K562 (cell line): ENCODE measurements at regions not wholly inside any gene's neighbourhood (a gene's known extent, or its start where the extent isn't known, plus 50 kb on each side); places are given as distances from the start of the nearest gene placed in this dataset.

ENCODE experiments used
- ATAC-seq: fragments of 200-7000 bp; cut with Tn5 transposase; 3 replicates; pipeline ENCODE4 v1.9.1; 2020; ENCODE audit warnings: moderate library complexity
- BruUV-seq: library from RNA; stranded (reverse); fragments of 400-500 nt; replicated peaks from 2 replicates; lab custom pipeline; 2021; lab: Mats Ljungman, UMichigan
- CTCF ChIA-PET: fragments of 300-600 bp; formaldehyde crosslinking; extraction: SDS; loops from one replicate; lab custom pipeline; 2021; ENCODE audit warnings: low intra/inter-chr PET ratio; lab: Yijun Ruan, JAX
- POLR2A ChIA-PET: fragments of 300-600, 350-650 bp; sonication (Branson Sonifier 250); formaldehyde crosslinking; extraction: SDS; loops from one replicate; lab custom pipeline; 2021; ENCODE audit warnings: antibody characterized with exemption, inconsistent platforms; lab: Yijun Ruan, JAX
- DNase-seq, 4 experiments: peaks; one replicate each; pipeline versions ENCODE4 v3.0.0 to v3.0.0-alpha.2; 2011 to 2018; ENCODE audit warnings: low spot score in 3 of 4, mixed read lengths in 3 of 4; ENCODE audit errors: extremely low read depth in 1 of 4
- FAIRE-seq: peaks from 2 replicates; lab custom pipeline; 2011; peaks lifted over from hg19 to GRCh38; lab: Jason Lieb, UNC
- H2AFZ ChIP-seq: 2 replicates; pipeline ENCODE4 v1.6.0; 2011; ENCODE audit warnings: low read depth, low read length, control low read depth, inconsistent platforms
- H3K27ac ChIP-seq: fragments of 200-600 bp; 3 replicates; pipeline ENCODE4 v1.8.0; 2011; ENCODE audit warnings: low read depth, mild to moderate bottlenecking, control low read depth, inconsistent platforms, low read length, moderate library complexity, mixed read lengths; ENCODE audit errors: extremely low read depth
- H3K27me3 ChIP-seq, 2 experiments: fragments of 300-600 bp in 1 of 2; 2 replicates in 1 of 2; 3 replicates in 1 of 2; pipeline versions ENCODE4 v1.6.0 to v1.8.0; 2011; ENCODE audit warnings: inconsistent platforms in 2 of 2, low read length in 2 of 2, mild to moderate bottlenecking in 1 of 2, mixed read lengths in 1 of 2, moderate library complexity in 1 of 2; ENCODE audit not compliant: control insufficient read depth in 2 of 2, insufficient read depth in 2 of 2
- H3K36me3 ChIP-seq: fragments of 300-600 bp; 3 replicates; pipeline ENCODE4 v1.8.0; 2011; ENCODE audit warnings: mild to moderate bottlenecking, low read length, inconsistent platforms; ENCODE audit not compliant: control insufficient read depth, insufficient read depth
- H3K4me1 ChIP-seq, 2 experiments: fragments of 200-600 bp in 1 of 2; replicated peaks in 1 of 2; 2 replicates in 1 of 2; 3 replicates in 1 of 2; pipeline versions ENCODE4 v1.5.1 to v1.8.0; 2011; ENCODE audit warnings: inconsistent platforms in 2 of 2, low read length in 2 of 2, mild to moderate bottlenecking in 1 of 2, mixed read lengths in 1 of 2, moderate library complexity in 1 of 2; ENCODE audit not compliant: control insufficient read depth in 2 of 2, insufficient read depth in 2 of 2
- H3K4me2 ChIP-seq: 2 replicates; pipeline ENCODE4 v1.6.1; 2011; ENCODE audit warnings: low read length, control low read depth, inconsistent platforms, mixed read lengths; ENCODE audit not compliant: insufficient read depth
- H3K4me3 ChIP-seq: fragments of 200-600 bp; sonication (generic), shearing (Covaris generic); 2 replicates; pipeline ENCODE4 v1.5.1; 2016; ENCODE audit warnings: control low read depth, inconsistent platforms
- H3K79me2 ChIP-seq: fragments of 200-600 bp; 3 replicates; pipeline ENCODE4 v1.8.0; 2011; ENCODE audit warnings: low read length, inconsistent platforms; ENCODE audit not compliant: control insufficient read depth, insufficient read depth
- H3K9ac ChIP-seq, 2 experiments: 2 replicates each; pipeline versions ENCODE4 v1.6.0 to v1.6.1; 2011; ENCODE audit warnings: low read depth in 2 of 2, low read length in 2 of 2, control low read depth in 1 of 2, inconsistent platforms in 1 of 2, mild to moderate bottlenecking in 1 of 2, mixed read lengths in 1 of 2; ENCODE audit not compliant: insufficient read depth in 1 of 2
- H3K9me1 ChIP-seq: one replicate; pipeline ENCODE4 v1.6.0; 2011; ENCODE audit warnings: inconsistent platforms, mild to moderate bottlenecking, low read length, moderate library complexity; ENCODE audit not compliant: control insufficient read depth, insufficient read depth
- H3K9me3 ChIP-seq: replicated peaks from 2 replicates; pipeline ENCODE4 v1.5.1; 2011; ENCODE audit warnings: low read depth, low read length, inconsistent platforms; ENCODE audit not compliant: control insufficient read depth, insufficient read depth
- H4K20me1 ChIP-seq: replicated peaks from 2 replicates; pipeline ENCODE4 v1.6.1; 2011; ENCODE audit warnings: low read length, inconsistent platforms, mixed read lengths; ENCODE audit not compliant: control insufficient read depth, insufficient read depth
- ZNF324 ChIP-seq: fragments of 250-450 bp; sonication (Bioruptor Pico); IDR thresholded peaks from 2 replicates; pipeline ENCODE4 v1.4.0; 2020; ENCODE audit warnings: mild to moderate bottlenecking
- in situ Hi-C: fragments of 300-500 bp; cut with MboI; formaldehyde crosslinking; loops from 4 replicates; pipeline ENCODE4 v1.15.0; 2018; ENCODE audit warnings: inconsistent platforms, mixed read lengths
- intact Hi-C: fragments of 100-400 bp; cut with micrococcal nuclease; formaldehyde crosslinking; loops from 2 replicates; pipeline ENCODE4 v1.14.2; 2022
- TF ChIP-seq, protein P1 (sequence below): fragments of 250-450 bp; sonication (Bioruptor Pico); IDR thresholded peaks from 2 replicates; pipeline ENCODE4 v1.5.0; 2020; ENCODE audit warnings: mild to moderate bottlenecking, borderline replicate concordance
- TF ChIP-seq, protein P2 (sequence below): sonication (generic); formaldehyde crosslinking; IDR thresholded peaks from 2 replicates; pipeline ENCODE4 v1.8.0; 2023; ENCODE audit warnings: mild to moderate bottlenecking, missing genetic modification reagents

DNA sequence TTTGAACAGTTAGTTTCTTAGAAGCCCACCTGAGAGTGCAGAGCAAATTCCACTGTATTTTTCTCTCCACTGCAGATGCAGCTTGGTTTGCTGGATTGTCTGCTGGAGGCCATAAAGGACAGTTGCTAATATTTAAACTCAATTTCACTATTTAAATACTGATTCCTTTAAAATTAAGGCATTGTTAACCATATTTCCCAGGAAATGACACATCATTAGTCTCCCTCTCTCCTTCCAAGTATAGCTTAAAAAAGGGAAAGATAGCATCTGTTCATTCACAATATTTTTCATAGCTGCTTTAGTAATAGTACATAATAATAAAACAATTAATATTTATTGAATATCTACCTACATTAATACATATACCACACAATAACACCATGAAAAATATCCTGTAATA lies 252.9 kb downstream of the HGF start:
- intact Hi-C loops (no loop called here), in situ Hi-C loops (no loop called here)
- H3K9ac ChIP-seq = no peak overlapping the region
- no peaks in the 10 kb centered on the region for H3K4me1 ChIP-seq
- ChIA-PET CTCF (no interaction called here), POLR2A (no interaction called here)
- no peaks in the 10 kb centered on the region for H3K36me3 ChIP-seq
- H2AFZ ChIP-seq = no peak overlapping the region
- H3K4me3 ChIP-seq = no peak overlapping the region
- no peaks in the 10 kb centered on the region for H4K20me1 ChIP-seq
- FAIRE-seq (no peak), DNase-seq (no peak), ATAC-seq (no peak)
- BruUV-seq = no TSS peak
- no peaks in the 10 kb centered on the region for H3K79me2 ChIP-seq
- H3K4me2 ChIP-seq = no peak overlapping the region
- H3K9me3 ChIP-seq = no peaks in the 10 kb centered on the region
- no peak for TF ChIP-seq ZNF324 (CRISPR knock-in tag)
- TF ChIP-seq, protein P1, sequence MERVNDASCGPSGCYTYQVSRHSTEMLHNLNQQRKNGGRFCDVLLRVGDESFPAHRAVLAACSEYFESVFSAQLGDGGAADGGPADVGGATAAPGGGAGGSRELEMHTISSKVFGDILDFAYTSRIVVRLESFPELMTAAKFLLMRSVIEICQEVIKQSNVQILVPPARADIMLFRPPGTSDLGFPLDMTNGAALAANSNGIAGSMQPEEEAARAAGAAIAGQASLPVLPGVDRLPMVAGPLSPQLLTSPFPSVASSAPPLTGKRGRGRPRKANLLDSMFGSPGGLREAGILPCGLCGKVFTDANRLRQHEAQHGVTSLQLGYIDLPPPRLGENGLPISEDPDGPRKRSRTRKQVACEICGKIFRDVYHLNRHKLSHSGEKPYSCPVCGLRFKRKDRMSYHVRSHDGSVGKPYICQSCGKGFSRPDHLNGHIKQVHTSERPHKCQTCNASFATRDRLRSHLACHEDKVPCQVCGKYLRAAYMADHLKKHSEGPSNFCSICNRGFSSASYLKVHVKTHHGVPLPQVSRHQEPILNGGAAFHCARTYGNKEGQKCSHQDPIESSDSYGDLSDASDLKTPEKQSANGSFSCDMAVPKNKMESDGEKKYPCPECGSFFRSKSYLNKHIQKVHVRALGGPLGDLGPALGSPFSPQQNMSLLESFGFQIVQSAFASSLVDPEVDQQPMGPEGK (CRISPR knock-in tag) = no peak
- TF ChIP-seq, protein P2, sequence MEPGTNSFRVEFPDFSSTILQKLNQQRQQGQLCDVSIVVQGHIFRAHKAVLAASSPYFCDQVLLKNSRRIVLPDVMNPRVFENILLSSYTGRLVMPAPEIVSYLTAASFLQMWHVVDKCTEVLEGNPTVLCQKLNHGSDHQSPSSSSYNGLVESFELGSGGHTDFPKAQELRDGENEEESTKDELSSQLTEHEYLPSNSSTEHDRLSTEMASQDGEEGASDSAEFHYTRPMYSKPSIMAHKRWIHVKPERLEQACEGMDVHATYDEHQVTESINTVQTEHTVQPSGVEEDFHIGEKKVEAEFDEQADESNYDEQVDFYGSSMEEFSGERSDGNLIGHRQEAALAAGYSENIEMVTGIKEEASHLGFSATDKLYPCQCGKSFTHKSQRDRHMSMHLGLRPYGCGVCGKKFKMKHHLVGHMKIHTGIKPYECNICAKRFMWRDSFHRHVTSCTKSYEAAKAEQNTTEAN (CRISPR knock-in tag) = no peak
- no peaks in the 10 kb centered on the region for H3K9me1 ChIP-seq
- H3K27ac ChIP-seq = no peak overlapping the region
- H3K27me3 ChIP-seq = no peaks in the 10 kb centered on the region
